ENCODE measurements at regions not wholly inside any gene's neighbourhood (a gene's known extent, or its start where the extent isn't known, plus 50 kb on each side); places are given as distances from the start of the nearest gene placed in this dataset.

DNA sequence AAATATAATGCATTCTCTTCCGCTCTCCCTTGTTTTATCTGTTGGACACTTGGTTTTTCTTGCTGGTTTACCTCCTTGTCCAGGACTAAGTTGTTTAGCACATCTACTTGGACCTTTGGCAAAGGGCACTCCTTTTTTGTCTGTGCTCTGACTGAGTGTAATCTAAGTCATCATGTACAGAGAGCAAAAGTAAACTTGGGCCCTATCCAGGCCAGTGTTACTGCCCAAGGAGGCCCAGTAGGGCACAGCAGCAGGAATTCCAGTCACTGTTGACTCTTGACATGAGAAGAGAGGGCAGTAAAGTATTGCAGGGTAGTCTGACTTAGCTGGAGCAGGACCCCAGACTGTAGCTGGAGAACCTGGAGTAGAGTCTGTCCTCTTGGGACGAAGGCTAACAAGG is 445.5 kb downstream of the ZIC3 start:
- TF ChIP-seq, protein P1, sequence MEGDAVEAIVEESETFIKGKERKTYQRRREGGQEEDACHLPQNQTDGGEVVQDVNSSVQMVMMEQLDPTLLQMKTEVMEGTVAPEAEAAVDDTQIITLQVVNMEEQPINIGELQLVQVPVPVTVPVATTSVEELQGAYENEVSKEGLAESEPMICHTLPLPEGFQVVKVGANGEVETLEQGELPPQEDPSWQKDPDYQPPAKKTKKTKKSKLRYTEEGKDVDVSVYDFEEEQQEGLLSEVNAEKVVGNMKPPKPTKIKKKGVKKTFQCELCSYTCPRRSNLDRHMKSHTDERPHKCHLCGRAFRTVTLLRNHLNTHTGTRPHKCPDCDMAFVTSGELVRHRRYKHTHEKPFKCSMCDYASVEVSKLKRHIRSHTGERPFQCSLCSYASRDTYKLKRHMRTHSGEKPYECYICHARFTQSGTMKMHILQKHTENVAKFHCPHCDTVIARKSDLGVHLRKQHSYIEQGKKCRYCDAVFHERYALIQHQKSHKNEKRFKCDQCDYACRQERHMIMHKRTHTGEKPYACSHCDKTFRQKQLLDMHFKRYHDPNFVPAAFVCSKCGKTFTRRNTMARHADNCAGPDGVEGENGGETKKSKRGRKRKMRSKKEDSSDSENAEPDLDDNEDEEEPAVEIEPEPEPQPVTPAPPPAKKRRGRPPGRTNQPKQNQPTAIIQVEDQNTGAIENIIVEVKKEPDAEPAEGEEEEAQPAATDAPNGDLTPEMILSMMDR (conservative IDR thresholded peaks at IDR 0.05 in 1 of 2, IDR thresholded peaks at IDR 0.05 in 1 of 2; ENCODE audit: low read depth in 1 of 2, low read length in 2 of 2) = no peak
- TF ChIP-seq EZH2 (IDR thresholded peaks at IDR 0.05; ENCODE audit: low read length, missing control alignments) = no peak

Data from fibroblast of lung (primary cell).